NCI-H2029 treated with DMSO at 0.1 percent for 48 hours (cell line): ENCODE measurements at regions not wholly inside any gene's neighbourhood (a gene's known extent, or its start where the extent isn't known, plus 50 kb on each side); places are given as distances from the start of the nearest gene placed in this dataset.
"Not testable (repeated sequence)": the region's sequence is repeated elsewhere in the genome, so short reads cannot be mapped to it uniquely, and the experiment has no call there.

Source experiments
- DNase-seq: peaks from one replicate; lab custom pipeline; 2025; lab: John Stamatoyannopoulos, UW

DNA sequence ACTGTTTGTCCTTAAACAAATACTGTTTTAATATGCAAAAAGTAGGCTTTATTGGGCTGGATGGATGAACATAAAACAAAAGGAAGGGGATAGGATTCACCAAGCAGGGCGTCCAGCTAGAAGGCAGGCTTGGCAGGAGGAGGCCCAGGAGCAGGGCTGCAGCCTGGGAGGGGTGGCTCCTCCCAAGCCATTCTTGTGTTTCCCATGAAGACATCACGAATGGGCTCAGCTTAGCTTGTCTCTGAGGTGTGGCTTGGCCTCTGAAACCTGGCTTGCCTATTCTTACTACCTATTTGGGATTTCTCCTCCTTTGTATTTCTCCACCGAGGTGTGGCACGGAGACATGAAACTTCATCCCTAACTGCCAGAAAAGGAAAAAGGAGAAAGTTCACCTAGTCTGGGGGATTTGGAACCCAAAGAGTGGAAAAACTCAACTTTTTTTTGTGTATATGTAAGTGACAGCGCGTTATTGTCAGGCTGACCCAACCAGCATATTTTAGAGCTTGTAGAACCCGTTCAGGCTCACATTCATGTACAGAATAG is 481.9 kb upstream of the SPRED2 start:
- DNase-seq: no peak

DNA sequence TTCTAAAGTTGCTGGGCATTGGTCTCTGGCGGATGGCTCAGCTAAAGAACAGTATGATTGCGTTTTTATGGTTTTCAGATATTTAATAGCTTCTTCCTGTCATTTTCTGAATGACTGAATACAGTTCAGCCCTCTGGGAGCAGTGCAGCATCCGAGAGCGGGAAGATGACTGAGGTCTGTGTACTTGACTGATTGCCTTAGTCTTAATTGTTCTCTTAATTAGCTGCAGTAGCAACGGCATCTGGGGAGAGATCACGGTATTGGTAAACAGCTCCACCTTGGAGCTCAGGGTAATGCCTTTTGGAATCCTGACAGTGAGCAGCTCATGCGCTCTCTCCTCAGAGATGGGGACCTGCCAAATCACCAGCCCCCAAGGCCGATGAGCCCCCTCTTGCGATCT is 481.4 kb upstream of the SPRED2 start:
- DNase-seq: no peak

DNA sequence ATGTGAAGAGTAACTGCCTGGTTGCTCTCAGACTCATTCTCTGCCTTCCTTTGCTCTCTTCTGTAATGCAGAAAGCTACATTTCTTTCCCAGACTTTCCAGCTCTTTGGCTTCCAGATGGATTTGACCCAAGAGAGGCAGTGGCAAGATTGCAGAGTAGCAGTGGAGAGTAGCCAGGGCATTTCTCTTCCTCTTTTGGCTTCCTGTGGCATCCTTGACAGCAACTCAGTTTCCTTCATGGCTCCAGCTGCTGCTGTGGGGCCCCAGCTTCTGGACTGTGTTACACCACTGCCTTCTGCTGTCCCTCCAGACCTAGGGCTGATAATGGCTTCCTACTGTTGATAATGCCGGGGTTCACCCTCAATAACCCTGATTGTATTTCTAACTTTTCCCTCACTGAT is 469.4 kb upstream of the SPRED2 start:
- DNase-seq: no peak

- DNase-seq: no peak
Observed at GRCh38 chr2:65896446-65896845, 464.0 kb upstream of the SPRED2 start.

DNA sequence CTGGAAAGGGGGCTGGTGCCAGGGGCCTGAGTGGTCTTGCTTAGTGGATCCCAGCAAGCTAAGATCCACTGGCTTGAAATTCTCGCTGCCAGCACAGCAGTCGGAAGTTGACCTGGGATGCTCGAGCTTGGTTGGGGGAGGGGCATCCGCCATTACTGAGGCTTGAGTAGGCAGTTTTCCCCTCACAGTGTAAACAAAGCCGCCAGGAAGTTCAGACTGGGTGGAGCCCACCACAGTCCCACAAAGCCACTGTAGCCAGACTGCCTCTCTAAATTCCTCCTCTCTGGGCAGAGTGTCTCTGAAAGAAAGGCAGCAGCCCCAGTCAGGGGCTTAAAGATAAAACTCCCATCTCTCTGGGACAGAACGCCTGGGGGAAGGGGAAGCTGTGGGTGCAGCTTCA is 457.7 kb upstream of the SPRED2 start:
- not testable (repeated sequence) for DNase-seq

GRCh38 chr2:65885266-65885665 is 452.9 kb upstream of the SPRED2 start:
- DNase-seq: no peak

- DNase-seq: no peak
Observed at GRCh38 chr2:65881592-65881991, 449.2 kb upstream of the SPRED2 start.

DNA sequence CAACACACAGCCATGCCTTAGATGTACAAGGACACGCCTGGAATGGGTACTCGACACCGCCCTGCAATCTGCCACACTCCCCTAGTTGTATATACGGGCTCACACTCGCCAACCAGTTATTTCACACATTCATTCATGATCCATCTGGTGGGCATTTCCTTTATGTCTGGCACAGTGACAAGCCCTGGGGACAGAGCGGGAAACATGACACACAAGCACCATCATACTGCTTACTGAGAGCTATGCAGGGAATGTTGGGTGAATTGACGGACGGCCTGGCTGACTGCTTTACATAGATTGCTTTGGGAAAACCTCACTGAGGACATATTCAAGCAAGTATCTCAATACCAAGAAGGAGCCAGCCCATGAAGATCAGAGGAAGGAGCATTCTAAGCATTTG is 448.0 kb upstream of the SPRED2 start:
- DNase-seq: no peak

GRCh38 chr2:65878011-65878340 is 445.6 kb upstream of the SPRED2 start:
- DNase-seq: no peak

GRCh38 chr2:65877331-65878010 is 445.1 kb upstream of the SPRED2 start:
- no peak for DNase-seq

- no peak for DNase-seq
Observed at GRCh38 chr2:65876114-65876513, 443.7 kb upstream of the SPRED2 start.

DNA sequence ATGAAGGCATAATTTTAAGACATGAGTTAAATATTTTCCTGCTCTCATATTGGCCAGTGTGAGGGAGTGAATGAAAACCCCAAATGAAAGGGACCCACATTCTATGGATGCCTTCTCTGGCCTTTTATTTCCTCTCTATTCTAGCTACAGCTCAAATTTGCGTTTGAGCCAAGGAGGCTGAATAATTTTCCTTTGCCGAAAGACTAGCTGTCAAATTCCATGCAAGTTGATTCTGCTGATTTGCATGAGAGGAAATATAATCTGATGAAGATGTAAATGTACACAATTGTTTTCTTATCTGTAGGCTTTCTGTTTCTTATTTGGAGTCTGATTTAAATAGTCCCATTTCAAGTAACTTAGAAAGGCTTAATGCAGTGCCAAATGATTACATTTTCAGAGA is 438.4 kb upstream of the SPRED2 start:
- DNase-seq: no peak

- DNase-seq: no peak
Observed at GRCh38 chr2:65869296-65869695, 436.9 kb upstream of the SPRED2 start.

GRCh38 chr2:65868177-65868576 is 435.8 kb upstream of the SPRED2 start:
- no peak for DNase-seq

- DNase-seq: no peak
Observed at GRCh38 chr2:65867446-65867845, 435.0 kb upstream of the SPRED2 start.

DNA sequence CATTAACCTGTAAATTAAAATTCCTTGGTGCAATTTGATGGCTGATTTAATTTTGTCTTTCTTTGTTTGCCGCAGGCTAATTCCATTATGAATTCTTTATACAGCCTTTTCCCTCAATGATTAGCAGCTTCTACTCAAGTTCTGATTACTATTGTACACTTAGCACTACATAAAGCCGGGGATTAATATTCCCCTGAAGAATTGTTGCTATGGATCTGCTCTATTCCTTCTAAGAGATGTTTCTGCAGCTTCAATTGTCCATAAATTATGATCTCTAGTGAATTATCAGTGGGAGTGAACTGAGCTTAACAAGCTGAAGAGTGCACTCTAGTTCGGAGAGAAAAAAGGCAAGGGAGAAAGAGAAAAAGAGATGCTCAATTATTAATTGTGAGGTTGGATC is 433.7 kb upstream of the SPRED2 start:
- no peak for DNase-seq

GRCh38 chr2:65864619-65865018 is 432.2 kb upstream of the SPRED2 start:
- DNase-seq: no peak

DNA sequence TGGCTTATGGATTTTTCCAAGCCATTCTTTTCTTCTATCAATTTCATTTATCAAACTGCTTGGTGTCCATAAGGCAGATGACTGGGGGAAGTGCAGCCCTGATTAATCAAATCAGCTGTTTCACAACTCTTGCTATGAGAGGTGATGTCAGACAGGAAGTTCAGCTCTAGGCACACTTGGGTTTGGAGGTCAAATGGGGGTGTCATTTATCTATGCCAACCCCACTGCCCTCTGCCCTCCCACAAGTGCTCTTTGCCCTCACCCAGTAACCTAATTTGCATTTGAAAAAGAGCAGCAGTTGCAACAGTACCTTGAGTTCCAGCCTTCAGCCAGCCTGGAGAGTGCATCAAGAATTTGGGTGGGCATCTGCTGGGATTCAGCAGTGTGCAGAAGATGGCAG is 431.3 kb upstream of the SPRED2 start:
- no peak for DNase-seq

- DNase-seq: no peak
Observed at GRCh38 chr2:65856928-65857327, 424.5 kb upstream of the SPRED2 start.

GRCh38 chr2:65856423-65856822 is 424.0 kb upstream of the SPRED2 start:
- no peak for DNase-seq

DNA sequence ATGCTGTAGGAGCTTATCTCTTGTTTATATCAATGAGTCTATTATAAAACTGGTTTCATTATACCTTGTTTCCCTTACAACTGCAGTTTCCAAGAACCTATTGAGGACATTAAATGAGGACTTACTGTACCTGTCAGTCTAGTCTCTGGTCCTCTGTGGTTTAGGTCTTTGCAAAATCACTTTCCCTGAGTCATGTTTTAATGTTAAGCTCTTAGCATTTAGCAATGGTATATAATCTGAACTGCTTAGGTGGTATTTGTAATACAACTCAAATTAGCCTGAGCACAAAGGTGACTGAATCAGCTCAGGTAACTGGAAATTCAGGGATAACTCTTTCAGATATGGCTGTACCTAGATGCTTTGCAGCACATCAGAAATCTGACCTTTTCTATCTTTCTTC is 418.3 kb upstream of the SPRED2 start:
- no peak for DNase-seq

DNA sequence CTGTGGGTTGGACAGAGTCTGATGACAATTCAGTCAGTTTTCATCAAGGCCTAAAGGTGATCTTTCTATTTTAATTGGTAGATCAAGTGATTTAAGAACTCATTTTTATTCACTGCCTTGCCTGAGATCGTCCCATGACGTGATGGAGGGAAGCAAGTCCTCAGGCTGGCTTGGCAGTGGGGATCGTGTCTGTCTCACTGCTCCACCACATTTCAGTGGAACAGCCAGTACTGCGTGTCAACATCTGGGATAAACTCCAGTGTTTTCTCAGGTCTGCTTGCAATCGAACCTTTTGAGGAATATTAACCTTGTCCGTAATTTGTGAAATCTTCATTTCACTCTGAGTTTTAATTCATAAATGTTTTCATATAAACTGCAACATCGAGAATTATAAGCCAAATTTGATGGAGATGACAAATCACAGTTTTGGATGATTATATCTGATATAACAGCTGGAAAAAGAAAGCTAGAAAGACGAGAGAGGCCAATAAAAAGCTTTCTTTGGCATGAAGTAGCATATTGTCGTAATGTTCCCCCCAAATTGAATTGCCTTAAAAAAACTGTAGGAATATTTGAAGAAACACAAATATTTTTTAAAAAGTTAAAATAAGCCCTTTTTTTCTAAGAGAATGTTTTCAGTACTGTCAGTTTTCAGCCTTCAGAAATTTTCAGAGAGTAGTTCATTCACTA is 414.7 kb upstream of the SPRED2 start:
- DNase-seq: no peak

DNA sequence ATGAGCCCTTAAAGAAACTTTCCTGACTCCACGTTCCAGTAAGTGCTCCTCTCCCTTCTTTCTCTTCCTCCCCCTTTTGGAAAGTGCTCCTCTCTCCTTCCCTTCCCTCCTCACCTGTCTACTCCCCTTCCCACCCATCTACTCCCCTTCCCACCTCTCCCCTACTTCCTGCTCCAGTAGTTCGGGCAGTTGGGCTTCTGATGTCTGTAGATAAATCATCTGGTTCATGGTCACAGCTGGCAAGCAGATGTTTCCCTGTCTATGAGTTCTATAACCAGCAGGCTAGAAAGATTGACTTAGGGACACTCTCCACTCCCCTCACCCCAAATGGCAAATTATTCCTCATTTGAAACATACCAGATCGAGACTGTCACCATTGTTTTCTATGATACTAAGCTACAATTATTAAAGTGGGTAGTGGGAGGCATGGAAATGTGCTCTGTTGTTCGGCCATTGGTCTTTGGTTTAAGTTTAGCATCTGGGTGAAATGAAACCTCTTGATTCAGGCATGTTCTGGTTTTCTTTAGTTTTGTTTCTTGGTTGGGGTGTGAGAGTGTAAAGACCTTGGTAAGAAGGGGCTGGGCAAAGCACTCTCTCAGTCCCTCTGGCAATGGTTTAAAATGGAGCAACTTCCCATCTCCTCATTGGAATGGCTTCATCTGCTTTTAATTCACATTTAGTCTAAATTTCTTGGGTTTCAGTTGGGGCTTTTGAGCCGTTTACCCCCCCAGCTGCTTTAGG is 413.2 kb upstream of the SPRED2 start:
- DNase-seq: no peak
